ENCODE measurements at regions not wholly inside any gene's neighbourhood (a gene's known extent, or its start where the extent isn't known, plus 50 kb on each side); places are given as distances from the start of the nearest gene placed in this dataset.

- Histone ChIP-seq H3K18ac (ENCODE audit: low read length) (no peak overlapping the region), H3K4me3 (ENCODE audit: low read depth, low read length) (no peak overlapping the region), H4K8ac (ENCODE audit: low read depth, low read length) (no peak overlapping the region), H2AK5ac (ENCODE audit: low read length) (no peak overlapping the region), H3K4ac (ENCODE audit: low read depth, low read length) (no peak overlapping the region), H3K79me2 (ENCODE audit: control insufficient read depth, insufficient read depth, low read length, poor library complexity) (no peaks in the 10 kb centered on the region), H2BK12ac (ENCODE audit: low read length) (no peak overlapping the region), H3K36me3 (ENCODE audit: control insufficient read depth in 1 of 2, insufficient read depth in 2 of 2, low read length in 2 of 2) (no peaks in the 10 kb centered on the region), H3K4me1 (ENCODE audit: control insufficient read depth in 1 of 2, insufficient read depth in 2 of 2, low read length in 2 of 2) (no peaks in the 10 kb centered on the region), H4K12ac (ENCODE audit: low read depth, low read length) (no peak overlapping the region), H3K27ac (ENCODE audit: low read depth, low read length) (no peak overlapping the region), H3K14ac (ENCODE audit: low read length) (no peak overlapping the region), H3K9me3 (ENCODE audit: insufficient read depth, low read depth, low read length) (peaks cover 2% of the 10 kb centered on the region), H3K23ac (ENCODE audit: low read length) (no peak overlapping the region), H3K9ac (ENCODE audit: low read length) (peak overlapping the region; percentile 49), H2BK5ac (ENCODE audit: low read depth, low read length, poor library complexity) (no peak overlapping the region), H2AFZ (ENCODE audit: insufficient read depth, low read length, poor library complexity) (no peak overlapping the region), H3K4me2 (ENCODE audit: low read length) (no peak overlapping the region), H2BK120ac (ENCODE audit: insufficient read depth, low read length, poor library complexity) (no peak overlapping the region), H3K79me1 (ENCODE audit: low read length) (no peaks in the 10 kb centered on the region), H4K91ac (ENCODE audit: low read depth, low read length) (no peak overlapping the region), H3K27me3 (ENCODE audit: insufficient read depth, low read length) (no peaks in the 10 kb centered on the region)
- no peak for DNase-seq
- no CpG with 5 or more reads among the region's 4 CpGs for WGBS (ENCODE audit: extremely low coverage, insufficient coverage, insufficient read length)
Observed at GRCh38 chr9:113771199-113771598, 104.9 kb upstream of the ZNF618 start.

DNA sequence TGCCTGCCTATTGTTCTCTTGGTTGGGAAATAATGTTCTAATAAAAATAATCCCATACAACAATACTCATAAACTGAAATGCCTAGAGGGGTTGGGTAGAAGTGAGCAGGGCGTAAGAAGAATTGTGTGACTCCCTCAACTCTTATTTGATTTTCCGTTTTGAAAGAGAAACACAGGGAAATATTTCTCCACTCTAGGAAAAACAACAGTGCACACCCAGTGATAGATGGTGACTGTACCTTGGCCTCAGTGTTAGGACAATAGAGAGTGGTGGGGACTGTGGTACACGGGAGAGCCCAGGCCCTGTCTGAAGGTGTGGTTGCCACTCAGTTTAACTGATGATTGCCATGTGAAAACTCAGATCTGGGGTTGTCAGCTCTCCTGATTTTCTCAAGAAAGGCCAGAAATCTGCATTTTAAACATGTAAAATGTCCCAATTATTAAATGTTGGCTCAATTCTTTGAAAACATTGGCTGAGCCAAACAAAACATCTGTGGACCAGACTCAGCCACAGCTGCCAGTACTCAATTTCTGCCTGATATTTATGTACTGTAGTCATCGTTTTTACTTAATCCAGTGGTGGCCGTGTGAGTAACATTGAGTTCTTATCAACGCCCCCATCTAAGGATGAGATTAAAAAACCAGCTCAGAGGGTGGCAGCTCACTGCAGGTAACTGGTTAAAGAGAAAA lies 103.8 kb upstream of the ZNF618 start:
- Histone ChIP-seq H4K8ac (ENCODE audit: low read depth, low read length) (no peak overlapping the region), H3K4ac (ENCODE audit: low read depth, low read length) (no peak overlapping the region), H3K4me3 (ENCODE audit: low read depth, low read length) (no peak overlapping the region), H3K18ac (ENCODE audit: low read length) (no peak overlapping the region), H3K27ac (ENCODE audit: low read depth, low read length) (no peak overlapping the region), H3K79me1 (ENCODE audit: low read length) (no peaks in the 10 kb centered on the region), H3K4me1 (ENCODE audit: control insufficient read depth in 1 of 2, insufficient read depth in 2 of 2, low read length in 2 of 2) (no peaks in the 10 kb centered on the region), H4K91ac (ENCODE audit: low read depth, low read length) (no peak overlapping the region), H4K12ac (ENCODE audit: low read depth, low read length) (no peak overlapping the region), H3K4me2 (ENCODE audit: low read length) (no peak overlapping the region), H3K23ac (ENCODE audit: low read length) (no peak overlapping the region), H3K36me3 (ENCODE audit: control insufficient read depth in 1 of 2, insufficient read depth in 2 of 2, low read length in 2 of 2) (no peaks in the 10 kb centered on the region), H3K9me3 (ENCODE audit: insufficient read depth, low read depth, low read length) (peaks cover 2% of the 10 kb centered on the region), H3K9ac (ENCODE audit: low read length) (no peak overlapping the region), H2BK5ac (ENCODE audit: low read depth, low read length, poor library complexity) (no peak overlapping the region), H3K79me2 (ENCODE audit: control insufficient read depth, insufficient read depth, low read length, poor library complexity) (no peaks in the 10 kb centered on the region), H2BK12ac (ENCODE audit: low read length) (no peak overlapping the region), H2AK5ac (ENCODE audit: low read length) (no peak overlapping the region), H2BK120ac (ENCODE audit: insufficient read depth, low read length, poor library complexity) (no peak overlapping the region), H3K14ac (ENCODE audit: low read length) (no peak overlapping the region), H2AFZ (ENCODE audit: insufficient read depth, low read length, poor library complexity) (no peak overlapping the region), H3K27me3 (ENCODE audit: insufficient read depth, low read length) (no peaks in the 10 kb centered on the region)
- no peak for DNase-seq
- no CpG with 5 or more reads among the region's 6 CpGs for WGBS (ENCODE audit: extremely low coverage, insufficient coverage, insufficient read length)

- Histone ChIP-seq H3K4me2 (ENCODE audit: low read length) (no peak overlapping the region), H3K9ac (ENCODE audit: low read length) (no peak overlapping the region), H2BK120ac (ENCODE audit: insufficient read depth, low read length, poor library complexity) (no peak overlapping the region), H2AFZ (ENCODE audit: insufficient read depth, low read length, poor library complexity) (no peak overlapping the region), H3K27ac (ENCODE audit: low read depth, low read length) (no peak overlapping the region), H3K79me2 (ENCODE audit: control insufficient read depth, insufficient read depth, low read length, poor library complexity) (no peaks in the 10 kb centered on the region), H4K8ac (ENCODE audit: low read depth, low read length) (no peak overlapping the region), H3K23ac (ENCODE audit: low read length) (no peak overlapping the region), H4K91ac (ENCODE audit: low read depth, low read length) (no peak overlapping the region), H3K9me3 (ENCODE audit: insufficient read depth, low read depth, low read length) (peaks cover 2% of the 10 kb centered on the region), H3K4me1 (ENCODE audit: control insufficient read depth in 1 of 2, insufficient read depth in 2 of 2, low read length in 2 of 2) (no peaks in the 10 kb centered on the region), H3K14ac (ENCODE audit: low read length) (no peak overlapping the region), H2AK5ac (ENCODE audit: low read length) (no peak overlapping the region), H4K12ac (ENCODE audit: low read depth, low read length) (no peak overlapping the region), H3K4me3 (ENCODE audit: low read depth, low read length) (no peak overlapping the region), H2BK5ac (ENCODE audit: low read depth, low read length, poor library complexity) (no peak overlapping the region), H3K18ac (ENCODE audit: low read length) (no peak overlapping the region), H3K79me1 (ENCODE audit: low read length) (no peaks in the 10 kb centered on the region), H3K36me3 (ENCODE audit: control insufficient read depth in 1 of 2, insufficient read depth in 2 of 2, low read length in 2 of 2) (no peaks in the 10 kb centered on the region), H3K27me3 (ENCODE audit: insufficient read depth, low read length) (no peaks in the 10 kb centered on the region), H2BK12ac (ENCODE audit: low read length) (no peak overlapping the region), H3K4ac (ENCODE audit: low read depth, low read length) (no peak overlapping the region)
- no peak for DNase-seq
- no CpG with 5 or more reads among the region's 1 CpG for WGBS (ENCODE audit: extremely low coverage, insufficient coverage, insufficient read length)
Observed at GRCh38 chr9:113774963-113775362, 101.1 kb upstream of the ZNF618 start.

DNA sequence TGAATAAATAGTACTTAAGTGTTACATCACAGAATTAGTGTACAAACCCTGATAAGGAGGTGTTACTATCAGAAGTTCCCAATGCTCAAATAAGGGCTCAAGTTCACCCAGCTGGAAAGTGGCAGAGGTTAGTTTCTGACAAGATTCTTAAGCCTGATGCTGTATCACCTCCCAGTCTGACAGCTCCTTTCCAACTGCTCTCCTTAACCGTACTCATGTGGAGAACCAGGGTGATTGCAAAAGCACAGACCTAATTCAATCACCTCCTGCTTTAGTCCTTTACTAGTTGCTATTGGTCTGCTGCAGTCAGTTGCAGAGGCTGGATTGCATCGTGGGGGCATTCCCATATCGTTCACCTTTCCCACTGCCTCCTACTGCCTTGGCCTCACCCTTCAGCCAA lies 100.4 kb upstream of the ZNF618 start:
- Histone ChIP-seq H2BK120ac (ENCODE audit: insufficient read depth, low read length, poor library complexity) (no peak overlapping the region), H4K12ac (ENCODE audit: low read depth, low read length) (no peak overlapping the region), H3K9ac (ENCODE audit: low read length) (no peak overlapping the region), H4K91ac (ENCODE audit: low read depth, low read length) (no peak overlapping the region), H3K23ac (ENCODE audit: low read length) (no peak overlapping the region), H2AFZ (ENCODE audit: insufficient read depth, low read length, poor library complexity) (no peak overlapping the region), H3K4ac (ENCODE audit: low read depth, low read length) (no peak overlapping the region), H3K79me2 (ENCODE audit: control insufficient read depth, insufficient read depth, low read length, poor library complexity) (no peaks in the 10 kb centered on the region), H3K27me3 (ENCODE audit: insufficient read depth, low read length) (no peaks in the 10 kb centered on the region), H3K36me3 (ENCODE audit: control insufficient read depth in 1 of 2, insufficient read depth in 2 of 2, low read length in 2 of 2) (no peaks in the 10 kb centered on the region), H4K8ac (ENCODE audit: low read depth, low read length) (no peak overlapping the region), H3K18ac (ENCODE audit: low read length) (no peak overlapping the region), H3K79me1 (ENCODE audit: low read length) (no peaks in the 10 kb centered on the region), H3K4me3 (ENCODE audit: low read depth, low read length) (no peak overlapping the region), H3K14ac (ENCODE audit: low read length) (no peak overlapping the region), H3K27ac (ENCODE audit: low read depth, low read length) (no peak overlapping the region), H2BK12ac (ENCODE audit: low read length) (no peak overlapping the region), H3K4me1 (ENCODE audit: control insufficient read depth in 1 of 2, insufficient read depth in 2 of 2, low read length in 2 of 2) (no peaks in the 10 kb centered on the region), H3K9me3 (ENCODE audit: insufficient read depth, low read depth, low read length) (peaks cover 2% of the 10 kb centered on the region), H2BK5ac (ENCODE audit: low read depth, low read length, poor library complexity) (no peak overlapping the region), H3K4me2 (ENCODE audit: low read length) (no peak overlapping the region), H2AK5ac (ENCODE audit: low read length) (no peak overlapping the region)
- WGBS (ENCODE audit: extremely low coverage, insufficient coverage, insufficient read length): no CpG with 5 or more reads among the region's 3 CpGs
- DNase-seq: peak in 1 of 2 donors; percentile 6
